GM23338 (cell line): ENCODE measurements at regions not wholly inside any gene's neighbourhood (a gene's known extent, or its start where the extent isn't known, plus 50 kb on each side); places are given as distances from the start of the nearest gene placed in this dataset.

Experiments used
- ATAC-seq: fragments of 200-7000 bp; cut with Tn5 transposase; 3 replicates; pipeline ENCODE4 v1.9.1; 2020
- DNase-seq: peaks from one replicate; pipeline ENCODE4 v3.0.0-alpha.2; 2015; ENCODE audit warnings: low spot score
- H2AFZ ChIP-seq: fragments of 200-600 bp; sonication (generic); 2 replicates; pipeline ENCODE4 v1.8.0; 2016; ENCODE audit warnings: antibody characterized with exemption, mild to moderate bottlenecking, moderate library complexity
- H3F3A ChIP-seq: fragments of 200-600 bp; sonication (generic); replicated peaks from 2 replicates; pipeline ENCODE4 v1.8.0; 2017; ENCODE audit warnings: antibody characterized with exemption, mixed run types, low read depth
- H3K27ac ChIP-seq: fragments of 200-600 bp; sonication (generic); 2 replicates; pipeline ENCODE4 v1.6.1; 2016; ENCODE audit warnings: low read depth
- H3K27me3 ChIP-seq: fragments of 200-600 bp; sonication (generic); 2 replicates; pipeline ENCODE4 v1.8.0; 2016; ENCODE audit warnings: mild to moderate bottlenecking, mixed run types, moderate library complexity; ENCODE audit not compliant: insufficient read depth
- H3K36me3 ChIP-seq: fragments of 200-600 bp; sonication (generic); 2 replicates; pipeline ENCODE4 v1.8.0; 2016; ENCODE audit warnings: mild to moderate bottlenecking; ENCODE audit not compliant: insufficient read depth
- H3K4me1 ChIP-seq: fragments of 200-600 bp; sonication (generic); 2 replicates; pipeline ENCODE4 v1.8.0; 2016; ENCODE audit warnings: mild to moderate bottlenecking, moderate library complexity; ENCODE audit not compliant: insufficient read depth
- H3K4me2 ChIP-seq: fragments of 200-600 bp; sonication (generic); 2 replicates; pipeline ENCODE4 v1.7.1; 2017; ENCODE audit warnings: mixed run types
- H3K4me3 ChIP-seq: fragments of 200-600 bp; sonication (generic); 2 replicates; pipeline ENCODE4 v1.6.1; 2016; ENCODE audit warnings: mixed run types
- H3K79me2 ChIP-seq: fragments of 200-600 bp; sonication (generic); replicated peaks from 2 replicates; pipeline ENCODE4 v1.8.0; 2017; ENCODE audit warnings: mild to moderate bottlenecking; ENCODE audit not compliant: insufficient read depth
- H3K9me2 ChIP-seq: fragments of 200-600 bp; sonication (generic); 2 replicates; pipeline ENCODE4 v1.8.0; 2017; ENCODE audit not compliant: insufficient read depth
- H4K20me1 ChIP-seq: fragments of 200-600 bp; sonication (generic); replicated peaks from 2 replicates; pipeline ENCODE4 v1.8.0; 2017; ENCODE audit warnings: mild to moderate bottlenecking; ENCODE audit not compliant: insufficient read depth
- H3K27ac Mint-ChIP-seq: 2 replicates; pipeline ENCODE4 v1.8.0; 2020; ENCODE audit warnings: inconsistent platforms, mild to moderate bottlenecking, moderate library complexity, mixed read lengths
- H3K27me3 Mint-ChIP-seq: 3 replicates; pipeline ENCODE4 v1.8.0; 2022; ENCODE audit warnings: low read depth, mild to moderate bottlenecking, moderate library complexity, mixed read lengths, inconsistent platforms; ENCODE audit not compliant: insufficient read depth, poor library complexity
- H3K36me3 Mint-ChIP-seq: 3 replicates; pipeline ENCODE4 v1.8.0; 2021; ENCODE audit warnings: low read depth, mild to moderate bottlenecking, inconsistent platforms, moderate library complexity, mixed read lengths
- H3K4me1 Mint-ChIP-seq: 3 replicates; pipeline ENCODE4 v1.8.0; 2020; ENCODE audit warnings: mild to moderate bottlenecking, inconsistent platforms, mixed read lengths
- H3K4me3 Mint-ChIP-seq: 3 replicates; pipeline ENCODE4 v1.8.0; 2021; ENCODE audit warnings: moderate library complexity, mild to moderate bottlenecking, inconsistent platforms, mixed read lengths
- H3K9me3 Mint-ChIP-seq: 3 replicates; pipeline ENCODE4 v1.8.0; 2020; ENCODE audit warnings: moderate library complexity, mild to moderate bottlenecking, inconsistent platforms, mixed read lengths
- CREB1 ChIP-seq: fragments of 250-450 bp; sonication (Bioruptor Pico); IDR thresholded peaks from 2 replicates; pipeline ENCODE4 v1.5.0; 2020; ENCODE audit warnings: low read depth, mild to moderate bottlenecking, moderate library complexity
- CTCF ChIP-seq, 2 experiments: fragments of 200-600 bp in 1 of 2; sonication (generic) in 1 of 2; conservative IDR thresholded peaks; 2 replicates each; pipeline versions ENCODE4 v1.5.1 to v1.6.1; 2016 to 2017; ENCODE audit warnings: antibody characterized with exemption in 2 of 2, low read depth in 2 of 2, mild to moderate bottlenecking in 2 of 2, moderate library complexity in 1 of 2
- EZH2 ChIP-seq: fragments of 200-600 bp; sonication (generic); IDR thresholded peaks from one replicate; pipeline ENCODE4 v1.8.0; 2017; ENCODE audit warnings: antibody characterized with exemption, mild to moderate bottlenecking, low read depth; ENCODE audit not compliant: unreplicated experiment
- EZH2phosphoT487 ChIP-seq: fragments of 200-600 bp; sonication (generic); IDR thresholded peaks from one replicate; pipeline ENCODE4 v1.8.1; 2018; ENCODE audit warnings: antibody characterized with exemption; ENCODE audit not compliant: unreplicated experiment
- NANOG ChIP-seq: IDR thresholded peaks from 2 replicates; pipeline ENCODE4 v1.6.1; 2016; ENCODE audit warnings: antibody characterized with exemption, borderline replicate concordance
- POLR2AphosphoS5 ChIP-seq: IDR thresholded peaks from 2 replicates; pipeline ENCODE4 v1.6.1; 2016; ENCODE audit warnings: antibody characterized with exemption, low read depth
- REST ChIP-seq: IDR thresholded peaks from one replicate; pipeline ENCODE4 v1.6.1; 2018; ENCODE audit warnings: antibody characterized with exemption; ENCODE audit not compliant: unreplicated experiment
- ZNF114 ChIP-seq: fragments of 250-450 bp; sonication (Bioruptor Pico); IDR thresholded peaks from 2 replicates; pipeline ENCODE4 v1.5.0; 2020; ENCODE audit warnings: mild to moderate bottlenecking, moderate library complexity
- ZNF331 ChIP-seq: fragments of 250-450 bp; sonication (Bioruptor Pico); IDR thresholded peaks from 2 replicates; pipeline ENCODE4 v1.5.0; 2020; ENCODE audit warnings: low read depth, mild to moderate bottlenecking, moderate library complexity

- H3K27me3 Mint-ChIP-seq = peaks cover 7% of the 10 kb centered on the region
- H3K4me2 ChIP-seq = no peak overlapping the region
- no peak overlapping the region for H3K27ac ChIP-seq
- no peaks in the 10 kb centered on the region for H3K36me3 ChIP-seq
- no peak overlapping the region for H3K4me3 Mint-ChIP-seq
- H3K9me3 Mint-ChIP-seq = peaks cover 4% of the 10 kb centered on the region; the same call in 1 of the 3 replicates
- H2AFZ ChIP-seq = no peak overlapping the region
- no peak overlapping the region for H3K27ac Mint-ChIP-seq
- H3K27me3 ChIP-seq = no peaks in the 10 kb centered on the region
- no peaks in the 10 kb centered on the region for H3K79me2 ChIP-seq
- no peaks in the 10 kb centered on the region; the same call in 2 of the 3 replicates for H3K36me3 Mint-ChIP-seq
- no peaks in the 10 kb centered on the region for H3K9me2 ChIP-seq
- no peaks in the 10 kb centered on the region for H3K4me1 ChIP-seq
- peaks cover 16% of the 10 kb centered on the region for H3K4me1 Mint-ChIP-seq
- no peaks in the 10 kb centered on the region for H4K20me1 ChIP-seq
- no peak overlapping the region for H3K4me3 ChIP-seq
- H3F3A ChIP-seq = no peaks in the 10 kb centered on the region
- no peak for DNase-seq
- no peak for ATAC-seq
- TF ChIP-seq EZH2 = no peak
Observed at GRCh38 chr2:236753606-236754270, 184.1 kb downstream of the ACKR3 start.

GRCh38 chr2:236754271-236754944, 184.8 kb downstream of the ACKR3 start:
- no peaks in the 10 kb centered on the region for H3K27me3 ChIP-seq
- H2AFZ ChIP-seq = no peak overlapping the region
- no peaks in the 10 kb centered on the region for H4K20me1 ChIP-seq
- DNase-seq = no peak
- H3K79me2 ChIP-seq = no peaks in the 10 kb centered on the region
- H3K27me3 Mint-ChIP-seq = peaks cover 5% of the 10 kb centered on the region
- no peak overlapping the region for H3K27ac Mint-ChIP-seq
- TF ChIP-seq ZNF114 (CRISPR knock-in tag) = no peak
- no peak for TF ChIP-seq ZNF331
- no peak for TF ChIP-seq EZH2phosphoT487
- TF ChIP-seq NANOG = no peak
- TF ChIP-seq CTCF (conservative IDR thresholded peaks at IDR 0.05; ENCODE audit: low read depth in 2 of 2) = no peak
- H3F3A ChIP-seq = no peaks in the 10 kb centered on the region
- H3K27ac ChIP-seq = no peak overlapping the region
- peaks cover 3% of the 10 kb centered on the region; the same call in 1 of the 3 replicates for H3K9me3 Mint-ChIP-seq
- no peak overlapping the region for H3K4me3 ChIP-seq
- H3K4me2 ChIP-seq = no peak overlapping the region
- no peaks in the 10 kb centered on the region for H3K4me1 ChIP-seq
- H3K4me3 Mint-ChIP-seq = no peak overlapping the region
- ATAC-seq = no peak
- H3K36me3 Mint-ChIP-seq = no peaks in the 10 kb centered on the region; the same call in 2 of the 3 replicates
- H3K9me2 ChIP-seq = no peaks in the 10 kb centered on the region
- no peaks in the 10 kb centered on the region for H3K36me3 ChIP-seq
- peaks cover 13% of the 10 kb centered on the region for H3K4me1 Mint-ChIP-seq

- Histone ChIP-seq H2AFZ (peak overlapping the region; percentile 73), H3F3A (no peaks in the 10 kb centered on the region), H3K27me3 (no peaks in the 10 kb centered on the region), H3K4me1 (no peaks in the 10 kb centered on the region), H3K4me2 (no peak overlapping the region), H3K4me3 (no peak overlapping the region), H3K9me2 (no peaks in the 10 kb centered on the region), H3K27ac (no peak overlapping the region), H4K20me1 (no peaks in the 10 kb centered on the region), H3K79me2 (no peaks in the 10 kb centered on the region), H3K36me3 (no peaks in the 10 kb centered on the region)
- Mint-ChIP-seq H3K36me3 (no peaks in the 10 kb centered on the region; the same call in 2 of the 3 replicates), H3K4me1 (peaks cover 10% of the 10 kb centered on the region), H3K27me3 (peaks cover 3% of the 10 kb centered on the region), H3K4me3 (no peak overlapping the region), H3K27ac (no peak overlapping the region), H3K9me3 (no peaks in the 10 kb centered on the region)
- DNase-seq (no peak), ATAC-seq (no peak)
- no peak for TF ChIP-seq EZH2
- TF ChIP-seq REST = no peak
- no peak for TF ChIP-seq POLR2AphosphoS5
- no peak for TF ChIP-seq CREB1 (CRISPR knock-in tag)
Observed at GRCh38 chr2:236755278-236755840, 185.7 kb downstream of the ACKR3 start.
